ENCODE measurements at regions not wholly inside any gene's neighbourhood (a gene's known extent, or its start where the extent isn't known, plus 50 kb on each side); places are given as distances from the start of the nearest gene placed in this dataset.

GRCh38 chr1:217238945-217239344 is 391.9 kb downstream of the GPATCH2 start:
- DNase-seq (no peak), ATAC-seq (replicated peaks in 1 of 2) (no peak)
- Mint-ChIP-seq H3K9me3 (peaks cover 2 to 8% of the 10 kb centered on the region in 2 donors), H3K4me3 (no peak overlapping the region), H3K27me3 (ENCODE audit: low read depth) (no peaks in the 10 kb centered on the region), H3K27ac (no peak overlapping the region), H3K36me3 (ENCODE audit: insufficient read depth in 2 of 2) (no peaks in the 10 kb centered on the region), H3K4me1 (ENCODE audit: low read depth) (no peaks in the 10 kb centered on the region)

GRCh38 chr1:217230412-217230811 is 400.5 kb downstream of the GPATCH2 start:
- Mint-ChIP-seq H3K27ac (no peak overlapping the region), H3K4me1 (ENCODE audit: low read depth) (no peaks in the 10 kb centered on the region), H3K36me3 (ENCODE audit: insufficient read depth in 2 of 2) (no peaks in the 10 kb centered on the region), H3K9me3 (peaks cover 8 to 12% of the 10 kb centered on the region in 2 donors), H3K27me3 (ENCODE audit: low read depth) (no peaks in the 10 kb centered on the region), H3K4me3 (no peak overlapping the region)
- DNase-seq (no peak), ATAC-seq (replicated peaks in 1 of 2) (no peak)

GRCh38 chr1:217228689-217229088 is 402.2 kb downstream of the GPATCH2 start:
- Mint-ChIP-seq H3K9me3 (peaks cover 8 to 12% of the 10 kb centered on the region in 2 donors), H3K4me1 (ENCODE audit: low read depth) (no peaks in the 10 kb centered on the region), H3K36me3 (ENCODE audit: insufficient read depth in 2 of 2) (no peaks in the 10 kb centered on the region), H3K4me3 (no peak overlapping the region), H3K27me3 (ENCODE audit: low read depth) (no peaks in the 10 kb centered on the region), H3K27ac (no peak overlapping the region)
- ATAC-seq (replicated peaks in 1 of 2) (no peak), DNase-seq (no peak)

- Mint-ChIP-seq H3K27ac (no peak overlapping the region), H3K4me1 (ENCODE audit: low read depth) (no peaks in the 10 kb centered on the region), H3K4me3 (no peak overlapping the region), H3K36me3 (ENCODE audit: insufficient read depth in 2 of 2) (no peaks in the 10 kb centered on the region), H3K27me3 (ENCODE audit: low read depth) (no peaks in the 10 kb centered on the region), H3K9me3 (peaks cover 8% of the 10 kb centered on the region in 2 donors)
- no peak for DNase-seq
- ATAC-seq (replicated peaks in 1 of 2) = no peak
Observed at GRCh38 chr1:217224201-217224600, 406.7 kb downstream of the GPATCH2 start.

- peaks cover 1% of the 10 kb centered on the region in 2 donors for H3K9me3 Mint-ChIP-seq
- H3K4me1 Mint-ChIP-seq (ENCODE audit: low read depth) = no peaks in the 10 kb centered on the region
- no peaks in the 10 kb centered on the region for H3K36me3 Mint-ChIP-seq (ENCODE audit: insufficient read depth in 2 of 2)
- H3K27ac Mint-ChIP-seq = no peak overlapping the region
- DNase-seq (no peak), ATAC-seq (replicated peaks in 1 of 2) (no peak)
- H3K4me3 Mint-ChIP-seq = no peak overlapping the region
- H3K27me3 Mint-ChIP-seq (ENCODE audit: low read depth) = no peaks in the 10 kb centered on the region
Observed at GRCh38 chr1:217214551-217214950, 416.3 kb downstream of the GPATCH2 start.

GRCh38 chr1:217211486-217211885 is 419.4 kb downstream of the GPATCH2 start:
- H3K27me3 Mint-ChIP-seq (ENCODE audit: low read depth) = no peaks in the 10 kb centered on the region
- H3K9me3 Mint-ChIP-seq = peaks cover 1 to 5% of the 10 kb centered on the region in 2 donors

GRCh38 chr1:217205578-217205977 is 425.3 kb downstream of the GPATCH2 start:
- DNase-seq (no peak), ATAC-seq (replicated peaks in 1 of 2) (no peak)
- H3K4me1 Mint-ChIP-seq (ENCODE audit: low read depth) = no peaks in the 10 kb centered on the region
- peaks cover 0 to 1% of the 10 kb centered on the region in 2 donors for H3K36me3 Mint-ChIP-seq (ENCODE audit: insufficient read depth in 2 of 2)
- H3K27me3 Mint-ChIP-seq (ENCODE audit: low read depth) = no peaks in the 10 kb centered on the region
- H3K9me3 Mint-ChIP-seq = peaks cover 5 to 9% of the 10 kb centered on the region in 2 donors
- no peak overlapping the region for H3K27ac Mint-ChIP-seq
- no peak overlapping the region for H3K4me3 Mint-ChIP-seq

More at GRCh38 chr1:217211486-217211885, 419.4 kb downstream of the GPATCH2 start:
- ATAC-seq (replicated peaks in 1 of 2) = no peak
- H3K4me1 Mint-ChIP-seq (ENCODE audit: low read depth) = no peaks in the 10 kb centered on the region
- no peaks in the 10 kb centered on the region for H3K36me3 Mint-ChIP-seq (ENCODE audit: insufficient read depth in 2 of 2)
- H3K27ac Mint-ChIP-seq = no peak overlapping the region
- no peak for DNase-seq
- no peak overlapping the region for H3K4me3 Mint-ChIP-seq

- Mint-ChIP-seq H3K4me1 (ENCODE audit: low read depth) (no peaks in the 10 kb centered on the region), H3K4me3 (no peak overlapping the region), H3K27me3 (ENCODE audit: low read depth) (no peaks in the 10 kb centered on the region), H3K27ac (no peak overlapping the region), H3K36me3 (ENCODE audit: insufficient read depth in 2 of 2) (no peaks in the 10 kb centered on the region), H3K9me3 (peaks cover 0 to 6% of the 10 kb centered on the region in 2 donors)
- no peak for DNase-seq
- ATAC-seq (replicated peaks in 1 of 2) = no peak
Observed at GRCh38 chr1:217196616-217197015, 434.3 kb downstream of the GPATCH2 start.

- H3K9me3 Mint-ChIP-seq = peaks cover 3 to 6% of the 10 kb centered on the region in 2 donors
- H3K4me1 Mint-ChIP-seq (ENCODE audit: low read depth) = no peaks in the 10 kb centered on the region
- no peak overlapping the region for H3K4me3 Mint-ChIP-seq
- ATAC-seq (replicated peaks in 1 of 2) (no peak), DNase-seq (no peak)
- H3K27ac Mint-ChIP-seq = no peak overlapping the region
- H3K36me3 Mint-ChIP-seq (ENCODE audit: insufficient read depth in 2 of 2) = no peaks in the 10 kb centered on the region
- no peaks in the 10 kb centered on the region for H3K27me3 Mint-ChIP-seq (ENCODE audit: low read depth)
Observed at GRCh38 chr1:217193151-217193550, 437.7 kb downstream of the GPATCH2 start.

GRCh38 chr1:217191441-217191840 is 439.4 kb downstream of the GPATCH2 start:
- H3K27ac Mint-ChIP-seq = no peak overlapping the region
- no peak for ATAC-seq (replicated peaks in 1 of 2)
- H3K27me3 Mint-ChIP-seq (ENCODE audit: low read depth) = no peaks in the 10 kb centered on the region
- DNase-seq = no peak
- H3K9me3 Mint-ChIP-seq = peaks cover 5 to 9% of the 10 kb centered on the region in 2 donors
- H3K4me1 Mint-ChIP-seq (ENCODE audit: low read depth) = no peaks in the 10 kb centered on the region
- no peak overlapping the region for H3K4me3 Mint-ChIP-seq
- H3K36me3 Mint-ChIP-seq (ENCODE audit: insufficient read depth in 2 of 2) = peaks cover 0 to 2% of the 10 kb centered on the region in 2 donors

GRCh38 chr1:217190359-217190758 is 440.5 kb downstream of the GPATCH2 start:
- Mint-ChIP-seq H3K36me3 (ENCODE audit: insufficient read depth in 2 of 2) (peaks cover 0 to 2% of the 10 kb centered on the region in 2 donors), H3K27ac (no peak overlapping the region), H3K4me1 (ENCODE audit: low read depth) (no peaks in the 10 kb centered on the region), H3K27me3 (ENCODE audit: low read depth) (no peaks in the 10 kb centered on the region), H3K4me3 (no peak overlapping the region), H3K9me3 (peaks cover 7 to 9% of the 10 kb centered on the region in 2 donors)
- no peak for ATAC-seq (replicated peaks in 1 of 2)
- DNase-seq = no peak

- Mint-ChIP-seq H3K27ac (no peak overlapping the region), H3K9me3 (peaks cover 4 to 9% of the 10 kb centered on the region in 2 donors), H3K4me3 (no peak overlapping the region), H3K27me3 (ENCODE audit: low read depth) (no peaks in the 10 kb centered on the region), H3K4me1 (ENCODE audit: low read depth) (no peaks in the 10 kb centered on the region), H3K36me3 (ENCODE audit: insufficient read depth in 2 of 2) (peaks cover 0 to 2% of the 10 kb centered on the region in 2 donors)
- DNase-seq (no peak), ATAC-seq (replicated peaks in 1 of 2) (no peak)
Observed at GRCh38 chr1:217189362-217189761, 441.5 kb downstream of the GPATCH2 start.

GRCh38 chr1:217188280-217189237 is 442.3 kb downstream of the GPATCH2 start:
- DNase-seq = no peak
- ATAC-seq (replicated peaks in 1 of 2) = no peak
- no peak overlapping the region for H3K27ac Mint-ChIP-seq
- peaks cover 0 to 2% of the 10 kb centered on the region in 2 donors for H3K36me3 Mint-ChIP-seq (ENCODE audit: insufficient read depth in 2 of 2)
- no peak overlapping the region for H3K4me3 Mint-ChIP-seq
- H3K27me3 Mint-ChIP-seq (ENCODE audit: low read depth) = no peaks in the 10 kb centered on the region
- H3K4me1 Mint-ChIP-seq (ENCODE audit: low read depth) = no peaks in the 10 kb centered on the region
- H3K9me3 Mint-ChIP-seq = peaks cover 3 to 9% of the 10 kb centered on the region in 2 donors

Measured in activated T-cell treated with anti-CD3 and anti-CD28 coated beads, Interleukin-2, amount 50 U/mL, for 72 hours (primary cell).